ENCODE measurements at regions not wholly inside any gene's neighbourhood (a gene's known extent, or its start where the extent isn't known, plus 50 kb on each side); places are given as distances from the start of the nearest gene placed in this dataset.

DNA sequence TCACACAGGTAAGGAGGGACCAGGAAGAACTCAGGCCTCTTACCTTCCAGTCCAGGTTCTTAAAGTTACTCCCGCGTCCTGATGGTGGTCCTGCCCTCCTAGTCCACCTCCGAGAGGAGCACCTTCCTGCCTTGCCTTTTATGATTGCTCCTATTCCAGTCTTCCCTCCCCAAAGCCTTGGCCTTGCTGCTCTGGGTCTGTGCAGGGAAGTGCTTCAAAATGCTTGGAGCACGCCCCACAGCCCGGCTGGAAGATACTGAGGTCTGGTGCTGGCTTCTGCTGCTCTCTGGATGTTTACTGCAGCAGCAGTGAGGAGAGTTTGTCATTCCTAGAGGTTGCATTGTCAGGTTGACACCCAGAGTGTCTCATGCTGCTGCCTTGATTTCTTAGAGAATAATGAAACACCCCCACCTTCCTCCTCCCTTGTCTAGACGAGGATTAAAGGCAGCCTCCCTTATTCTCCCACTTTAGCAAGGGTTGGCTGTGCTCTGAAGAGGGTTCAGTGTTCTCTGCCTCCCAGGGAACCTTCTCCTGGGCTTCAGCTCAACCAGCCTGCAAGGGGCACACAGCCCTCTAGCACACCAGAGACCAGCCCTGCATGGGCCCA is 142.2 kb upstream of the CACNA1E start:
- DNase-seq, result no peak

GRCh38 chr1:181344091-181344490 is 139.2 kb upstream of the CACNA1E start:
- no peak for DNase-seq

- DNase-seq, result no peak
Measured at GRCh38 chr1:181345146-181345545, 138.2 kb upstream of the CACNA1E start.

DNA sequence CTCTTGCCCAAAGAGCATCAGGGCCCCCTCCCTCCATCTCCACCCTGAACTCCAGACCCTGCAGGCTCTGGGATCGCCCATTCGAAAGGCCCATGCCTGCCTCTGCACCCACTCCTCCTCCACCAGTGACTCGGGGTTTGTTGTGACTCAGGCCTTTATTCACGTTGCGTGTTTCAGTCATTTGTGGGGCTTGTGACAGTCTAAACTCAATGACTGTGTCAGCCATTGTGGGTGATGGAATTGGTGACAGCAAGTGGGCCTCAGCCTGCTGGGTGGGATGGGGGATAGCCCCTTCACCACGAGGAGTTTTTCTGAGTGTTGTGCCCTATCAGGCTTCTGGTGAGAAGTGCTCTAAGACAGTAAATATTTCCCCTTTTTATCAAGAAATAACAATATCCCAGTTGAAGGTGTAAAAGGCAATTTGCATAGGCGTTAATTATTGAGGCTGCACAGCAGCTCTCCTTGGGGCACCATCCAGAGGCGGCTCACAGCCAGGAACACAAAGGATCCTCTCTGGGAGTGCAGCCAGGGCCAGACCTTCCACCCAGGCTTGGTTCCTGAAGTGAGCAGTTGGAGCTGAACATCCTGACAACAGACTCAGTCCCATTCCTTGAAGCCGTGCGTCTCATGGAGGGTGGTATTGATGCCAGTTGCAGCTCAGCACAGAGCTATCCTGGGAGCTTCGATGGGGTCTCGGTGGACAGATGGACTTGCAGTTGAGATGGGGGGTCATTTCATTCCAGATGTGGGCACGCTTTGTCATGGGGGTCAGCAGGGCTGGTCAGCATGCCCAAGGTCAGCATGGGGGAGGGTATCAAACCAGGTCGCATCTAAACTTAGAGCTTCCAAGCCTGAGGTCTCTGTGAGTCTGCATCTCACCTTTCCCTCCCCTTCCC is 135.6 kb upstream of the CACNA1E start:
- DNase-seq, result no peak

DNA sequence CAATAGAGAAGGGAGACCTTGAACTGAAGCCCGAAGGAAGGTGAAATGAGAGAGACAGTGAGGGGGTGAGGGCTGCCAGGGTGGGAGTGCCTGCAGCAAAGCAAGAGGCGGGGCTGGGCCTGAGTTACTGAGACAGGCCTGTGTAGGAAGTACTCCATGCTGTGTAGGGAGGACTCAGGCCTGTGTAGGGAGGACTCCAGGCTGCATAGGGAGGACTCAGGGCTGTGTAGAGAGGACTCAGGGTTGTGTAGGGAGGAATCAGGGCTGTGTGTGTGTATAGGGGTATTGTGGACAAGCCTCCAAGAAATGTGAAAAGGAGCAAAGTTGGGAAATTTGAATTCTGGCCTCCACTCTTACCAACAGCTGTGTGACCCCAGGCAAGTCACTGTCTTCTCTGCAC is 133.8 kb upstream of the CACNA1E start:
- DNase-seq, result no peak

DNA sequence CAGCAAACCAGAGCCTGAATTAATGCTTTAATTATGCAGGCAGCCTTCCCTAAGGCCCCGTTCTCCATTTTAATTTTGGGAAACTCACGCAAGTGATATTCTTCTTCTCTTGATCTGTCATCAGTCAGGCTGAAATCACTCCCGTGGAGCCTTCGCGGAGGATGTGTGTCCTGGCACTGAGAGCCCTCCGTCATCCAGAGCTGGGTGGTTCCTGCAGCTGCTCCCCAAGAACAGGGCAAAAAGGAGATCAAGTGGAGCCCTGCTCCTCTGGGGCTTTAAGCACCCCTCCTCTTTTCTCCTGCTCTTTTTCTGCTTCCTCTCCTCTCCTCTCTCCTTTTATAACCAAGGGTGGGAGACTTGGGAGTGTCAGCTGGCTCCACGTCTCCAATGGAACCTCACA is 133.2 kb upstream of the CACNA1E start:
- no peak for DNase-seq

DNA sequence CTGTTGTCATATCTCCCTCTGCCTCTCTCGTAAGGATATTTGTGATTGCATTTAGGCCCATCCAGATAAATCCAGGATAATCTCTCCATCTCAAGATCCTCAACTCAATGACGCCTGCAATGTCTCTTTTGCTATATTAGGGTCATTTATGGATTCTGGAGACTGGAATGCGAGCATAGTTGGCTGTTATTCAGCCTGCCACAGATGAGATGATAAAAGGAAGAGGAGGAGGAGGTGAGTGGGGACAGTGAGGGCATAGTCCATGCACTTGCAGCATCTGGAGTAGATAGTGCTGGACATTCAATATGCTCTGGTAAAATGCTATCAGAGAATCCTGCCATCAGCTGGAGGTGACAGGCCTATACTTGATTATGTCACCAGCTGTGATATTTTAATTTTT is 131.6 kb upstream of the CACNA1E start:
- no peak for DNase-seq

DNA sequence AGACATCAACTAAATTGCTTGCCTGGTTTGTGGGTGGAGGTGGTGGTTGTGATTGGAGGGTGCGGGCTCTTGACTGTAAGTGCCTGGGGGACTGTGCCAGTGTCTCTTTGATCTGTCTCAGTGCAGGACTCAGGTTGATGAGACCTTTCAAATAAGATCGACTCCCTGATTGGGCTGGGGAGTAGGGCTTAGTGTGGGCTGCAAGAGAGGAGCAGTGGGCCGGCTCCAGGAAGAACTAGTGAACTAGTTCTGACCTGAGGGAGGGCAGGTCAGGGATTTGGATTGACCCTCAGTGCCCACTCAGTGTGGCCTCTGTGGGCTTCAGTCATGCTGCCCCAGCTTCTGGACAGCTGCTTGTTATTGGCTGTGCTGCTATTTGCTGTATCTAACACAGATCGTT is 130.6 kb upstream of the CACNA1E start:
- no peak for DNase-seq

GRCh38 chr1:181353526-181353925 is 129.8 kb upstream of the CACNA1E start:
- DNase-seq, result no peak

DNA sequence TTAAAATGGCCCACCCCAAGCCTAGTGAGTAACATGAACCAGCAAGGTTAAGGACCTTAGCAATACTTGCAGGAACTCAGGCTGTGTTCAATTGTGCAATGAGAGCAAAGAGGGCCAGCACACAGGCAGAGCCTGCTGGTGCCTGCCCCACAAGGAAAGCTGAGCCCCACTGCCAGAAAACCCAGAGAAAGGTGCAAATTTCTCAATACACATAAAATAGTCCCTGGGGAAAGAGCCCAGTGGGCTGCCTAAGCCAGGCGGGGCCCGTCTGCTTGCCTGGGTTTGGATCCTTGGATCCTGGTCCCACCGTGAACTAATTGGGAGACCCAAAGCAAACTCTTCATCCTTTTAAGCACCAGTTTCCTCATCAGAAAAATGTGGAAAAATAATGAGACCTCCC is 128.5 kb upstream of the CACNA1E start:
- DNase-seq, result no peak

DNA sequence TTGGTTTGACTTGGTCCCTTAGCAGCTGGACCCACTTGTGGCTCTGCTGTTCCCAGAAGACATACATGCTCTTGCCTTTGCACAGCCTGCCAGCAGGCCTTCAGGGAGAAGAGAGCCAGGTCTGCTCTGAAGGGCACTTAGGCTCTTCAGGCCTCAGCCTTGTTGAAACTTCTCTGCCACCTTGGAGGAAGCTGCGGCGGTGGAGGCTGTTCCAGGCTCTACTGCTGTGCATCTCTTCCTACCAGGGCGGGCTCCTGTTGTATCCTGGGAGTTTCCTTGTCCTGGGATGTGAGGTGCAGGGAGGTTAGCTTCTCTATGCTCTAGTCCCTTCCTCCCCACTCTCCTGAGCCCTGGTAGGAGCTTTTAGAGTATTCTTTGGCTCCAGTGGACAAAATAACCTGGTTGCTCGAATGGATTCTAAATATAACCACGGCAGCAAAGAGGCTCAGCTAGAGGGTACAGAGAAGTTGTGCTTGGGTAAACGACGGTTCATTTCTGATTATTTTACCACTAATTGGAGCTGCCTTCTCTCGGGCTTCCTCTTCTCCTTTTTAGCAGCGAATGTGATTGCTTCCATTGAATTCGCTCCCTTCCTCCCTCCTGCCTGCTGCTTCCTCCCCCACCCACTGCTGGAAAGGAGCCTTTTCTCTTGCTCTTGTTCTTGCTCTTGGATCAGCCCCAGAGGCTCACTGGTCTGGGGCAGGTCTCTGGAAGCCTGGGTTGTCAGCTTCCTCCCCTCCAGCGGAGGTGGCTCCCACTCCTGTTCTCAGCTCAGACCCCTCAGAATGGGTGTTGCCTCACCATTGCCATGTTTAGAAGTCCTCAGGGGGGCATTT is 126.6 kb upstream of the CACNA1E start:
- DNase-seq, result no peak

- no peak for DNase-seq
Measured at GRCh38 chr1:181359012-181359411, 124.3 kb upstream of the CACNA1E start.

GRCh38 chr1:181364801-181365200 is 118.5 kb upstream of the CACNA1E start:
- no peak for DNase-seq

- DNase-seq, result no peak
Measured at GRCh38 chr1:181366910-181367309, 116.4 kb upstream of the CACNA1E start.

DNA sequence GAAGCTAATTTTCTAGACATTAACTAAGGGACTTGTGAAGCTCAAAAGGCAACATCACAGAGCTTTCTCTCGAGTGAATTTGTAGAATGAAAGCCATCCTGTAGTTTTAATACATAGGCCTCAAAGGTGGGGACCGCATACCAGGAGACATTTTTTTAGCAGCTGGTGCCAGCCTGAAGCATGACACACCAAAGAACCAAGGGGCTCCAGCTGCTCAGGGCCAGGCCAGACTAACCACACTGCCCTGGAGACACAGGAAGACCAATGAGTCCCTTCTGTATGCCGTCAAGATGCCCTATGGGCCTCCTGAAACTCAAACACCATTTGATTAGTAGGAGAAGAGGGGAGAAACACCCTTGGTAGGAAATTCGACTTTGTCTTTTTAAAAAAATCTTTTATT is 113.9 kb upstream of the CACNA1E start:
- DNase-seq, result no peak

GRCh38 chr1:181383695-181384094 is 99.6 kb upstream of the CACNA1E start:
- no peak for DNase-seq

DNA sequence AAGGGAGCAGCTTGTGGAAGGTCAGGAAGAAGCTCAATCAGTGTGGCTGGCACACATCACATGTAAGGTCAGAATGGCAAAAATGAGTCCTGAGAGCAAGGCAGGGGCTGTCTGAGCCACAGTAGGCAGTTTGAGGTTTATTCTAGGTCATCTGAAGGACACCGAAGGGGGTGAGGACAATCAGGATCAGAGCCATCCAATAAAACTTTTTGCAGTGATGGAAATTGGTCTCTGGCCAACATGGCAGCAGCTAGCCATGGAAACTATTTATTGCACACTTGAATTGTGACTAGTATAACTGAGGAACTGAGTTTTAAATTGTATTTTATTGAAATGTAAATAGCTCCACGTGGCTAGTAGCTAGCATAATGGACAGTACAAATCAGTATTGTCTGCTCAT is 97.0 kb upstream of the CACNA1E start:
- DNase-seq, result no peak

GRCh38 chr1:181386951-181387350 is 96.4 kb upstream of the CACNA1E start:
- DNase-seq, result no peak

GRCh38 chr1:181387702-181388101 is 95.6 kb upstream of the CACNA1E start:
- DNase-seq, result no peak

GRCh38 chr1:181390410-181391077 is 92.8 kb upstream of the CACNA1E start:
- no peak for DNase-seq

- no peak for DNase-seq
Measured at GRCh38 chr1:181391301-181391900, 91.9 kb upstream of the CACNA1E start.

- DNase-seq, result no peak
Measured at GRCh38 chr1:181392133-181392532, 91.2 kb upstream of the CACNA1E start.

Measured in SHP77 treated with DMSO at 0.1 percent for 48 hours (cell line).